GM12872 (cell line): ENCODE measurements at regions not wholly inside any gene's neighbourhood (a gene's known extent, or its start where the extent isn't known, plus 50 kb on each side); places are given as distances from the start of the nearest gene placed in this dataset.

Experiments used
- TF ChIP-seq, protein P1 (sequence below): IDR thresholded peaks from 3 replicates; pipeline ENCODE4 v1.5.1; 2011; ENCODE audit warnings: low read depth, mild to moderate bottlenecking, low read length, moderate library complexity; ENCODE audit not compliant: insufficient read depth

DNA sequence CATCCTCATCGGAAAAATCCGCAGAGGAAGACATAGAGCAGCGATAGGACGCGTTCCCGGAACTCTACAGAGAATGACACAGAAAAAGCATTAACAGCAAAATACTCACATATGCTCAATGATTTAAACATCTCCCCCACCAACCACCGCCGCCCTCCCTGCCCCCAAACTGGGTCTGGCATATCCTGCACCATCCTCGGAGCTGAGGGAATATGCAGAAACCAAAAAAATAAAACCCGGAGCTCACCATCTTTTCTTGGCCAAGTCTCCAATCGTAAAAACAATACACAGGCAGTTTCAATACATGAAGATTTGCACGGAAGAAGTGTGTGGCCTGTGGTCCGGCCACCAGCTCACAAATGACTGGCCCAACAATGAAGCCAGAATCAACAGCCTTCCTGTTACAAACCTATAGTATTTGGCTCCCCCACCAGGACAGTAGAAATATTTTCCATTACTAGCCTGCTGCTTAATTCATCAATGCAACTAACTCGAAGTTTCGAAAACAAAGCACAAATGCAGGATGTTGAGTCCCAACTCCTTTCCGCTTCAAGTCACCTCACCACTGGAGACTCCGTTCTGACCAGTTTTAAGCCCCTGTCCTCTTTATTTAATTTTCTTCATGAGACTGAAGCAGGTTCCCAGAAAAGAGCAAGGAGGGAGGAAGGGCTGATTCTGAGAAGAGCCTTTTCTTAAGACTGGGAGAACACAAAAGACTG lies 103.2 kb upstream of the BEND6 start:
- TF ChIP-seq, protein P1, sequence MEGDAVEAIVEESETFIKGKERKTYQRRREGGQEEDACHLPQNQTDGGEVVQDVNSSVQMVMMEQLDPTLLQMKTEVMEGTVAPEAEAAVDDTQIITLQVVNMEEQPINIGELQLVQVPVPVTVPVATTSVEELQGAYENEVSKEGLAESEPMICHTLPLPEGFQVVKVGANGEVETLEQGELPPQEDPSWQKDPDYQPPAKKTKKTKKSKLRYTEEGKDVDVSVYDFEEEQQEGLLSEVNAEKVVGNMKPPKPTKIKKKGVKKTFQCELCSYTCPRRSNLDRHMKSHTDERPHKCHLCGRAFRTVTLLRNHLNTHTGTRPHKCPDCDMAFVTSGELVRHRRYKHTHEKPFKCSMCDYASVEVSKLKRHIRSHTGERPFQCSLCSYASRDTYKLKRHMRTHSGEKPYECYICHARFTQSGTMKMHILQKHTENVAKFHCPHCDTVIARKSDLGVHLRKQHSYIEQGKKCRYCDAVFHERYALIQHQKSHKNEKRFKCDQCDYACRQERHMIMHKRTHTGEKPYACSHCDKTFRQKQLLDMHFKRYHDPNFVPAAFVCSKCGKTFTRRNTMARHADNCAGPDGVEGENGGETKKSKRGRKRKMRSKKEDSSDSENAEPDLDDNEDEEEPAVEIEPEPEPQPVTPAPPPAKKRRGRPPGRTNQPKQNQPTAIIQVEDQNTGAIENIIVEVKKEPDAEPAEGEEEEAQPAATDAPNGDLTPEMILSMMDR = peak; percentile 67

DNA sequence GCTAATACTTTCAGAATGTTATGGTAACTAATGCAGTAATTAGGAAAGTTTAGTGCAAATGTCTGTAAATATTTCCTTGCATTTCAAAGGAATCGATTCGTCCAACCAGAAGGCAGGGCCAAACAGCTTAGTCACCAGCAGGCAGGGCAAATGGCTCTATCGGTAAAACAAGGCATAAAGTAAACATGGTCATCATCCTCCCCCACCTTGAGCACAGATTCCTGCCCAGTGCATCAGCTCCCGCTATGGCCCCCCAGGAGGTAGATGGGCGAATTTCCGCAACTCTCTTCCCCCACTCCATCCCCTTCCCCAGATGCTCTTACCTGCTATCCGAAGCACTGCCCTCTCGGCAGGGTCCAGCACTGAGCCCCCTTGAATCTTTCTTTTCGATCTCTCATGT lies 103.8 kb upstream of the BEND6 start:
- TF ChIP-seq, protein P1 = no peak

DNA sequence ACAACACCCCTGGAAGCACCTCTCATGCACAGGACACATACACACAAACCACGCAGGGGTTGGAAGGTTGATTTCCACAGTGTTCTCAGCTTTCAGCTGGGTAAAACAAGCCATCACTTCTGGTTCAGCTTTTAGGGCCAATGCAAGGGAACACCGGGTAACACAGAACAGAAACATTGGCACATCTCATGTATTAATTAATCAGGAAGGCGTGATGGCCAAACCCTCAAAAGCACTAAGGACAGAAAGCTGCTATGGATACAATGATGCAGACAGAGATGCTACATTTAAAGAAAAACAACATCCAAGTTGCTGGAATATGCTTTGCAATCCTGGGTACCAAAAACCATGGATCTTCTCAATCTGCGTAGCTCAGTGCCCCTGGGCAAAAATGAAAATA lies 104.3 kb upstream of the BEND6 start:
- TF ChIP-seq, protein P1 = no peak

DNA sequence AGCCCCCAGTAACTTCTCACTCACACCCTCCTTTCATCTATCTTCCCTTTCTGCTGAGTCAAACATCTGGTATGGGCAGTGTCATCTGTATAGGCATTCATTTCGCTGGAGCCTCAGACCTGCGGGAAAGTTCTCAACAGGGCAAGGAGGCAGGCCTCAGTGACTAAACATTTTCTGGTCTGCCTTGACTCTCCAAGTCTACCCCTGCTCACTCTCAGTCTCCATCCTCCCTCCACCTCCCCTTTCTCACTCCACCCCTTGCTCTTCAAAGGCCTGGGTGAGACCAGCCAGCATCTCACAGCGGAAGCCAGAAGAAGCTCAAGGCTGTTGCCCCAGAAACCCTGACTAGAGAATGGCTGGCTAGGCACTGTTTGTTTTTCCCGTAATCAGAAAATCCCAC lies 105.0 kb upstream of the BEND6 start:
- TF ChIP-seq, protein P1 = no peak

DNA sequence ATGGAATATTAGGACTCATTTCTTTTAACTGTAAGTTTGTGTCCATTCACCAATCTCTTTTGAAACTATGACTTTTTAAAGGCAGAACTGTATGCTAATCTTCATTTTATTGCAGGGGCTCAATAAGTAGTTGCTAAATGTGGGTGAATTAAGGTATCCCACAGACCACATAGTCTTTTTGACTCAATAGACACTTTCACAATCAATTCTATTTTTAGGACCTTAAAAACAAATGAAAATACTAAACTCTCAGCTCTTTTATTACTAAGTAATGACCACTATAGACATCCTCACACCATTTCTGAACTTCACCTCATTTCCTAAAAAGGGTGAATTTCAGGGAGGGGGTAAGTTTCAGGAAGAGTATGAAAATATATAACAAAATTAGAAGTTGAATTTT lies 106.8 kb upstream of the BEND6 start:
- TF ChIP-seq, protein P1 = no peak

DNA sequence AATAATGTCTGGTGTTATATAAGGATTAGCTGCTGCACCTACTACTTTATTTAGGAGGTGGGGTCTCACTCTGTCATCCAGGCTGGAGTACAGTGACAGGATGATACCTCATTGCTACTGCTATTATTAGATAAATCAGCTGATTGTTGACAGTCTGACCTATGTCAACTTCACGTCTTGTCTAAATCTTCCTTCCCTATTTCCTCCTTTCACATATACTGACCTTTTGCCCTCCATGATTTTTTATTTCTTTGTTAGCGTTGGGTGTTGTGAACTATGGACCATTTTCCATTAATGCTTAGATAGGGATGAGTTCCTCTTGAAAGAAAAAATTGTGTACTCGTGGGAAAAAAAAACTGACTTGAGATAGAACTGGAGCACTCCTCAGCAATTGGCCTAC lies 109.9 kb upstream of the BEND6 start:
- TF ChIP-seq, protein P1 = no peak

DNA sequence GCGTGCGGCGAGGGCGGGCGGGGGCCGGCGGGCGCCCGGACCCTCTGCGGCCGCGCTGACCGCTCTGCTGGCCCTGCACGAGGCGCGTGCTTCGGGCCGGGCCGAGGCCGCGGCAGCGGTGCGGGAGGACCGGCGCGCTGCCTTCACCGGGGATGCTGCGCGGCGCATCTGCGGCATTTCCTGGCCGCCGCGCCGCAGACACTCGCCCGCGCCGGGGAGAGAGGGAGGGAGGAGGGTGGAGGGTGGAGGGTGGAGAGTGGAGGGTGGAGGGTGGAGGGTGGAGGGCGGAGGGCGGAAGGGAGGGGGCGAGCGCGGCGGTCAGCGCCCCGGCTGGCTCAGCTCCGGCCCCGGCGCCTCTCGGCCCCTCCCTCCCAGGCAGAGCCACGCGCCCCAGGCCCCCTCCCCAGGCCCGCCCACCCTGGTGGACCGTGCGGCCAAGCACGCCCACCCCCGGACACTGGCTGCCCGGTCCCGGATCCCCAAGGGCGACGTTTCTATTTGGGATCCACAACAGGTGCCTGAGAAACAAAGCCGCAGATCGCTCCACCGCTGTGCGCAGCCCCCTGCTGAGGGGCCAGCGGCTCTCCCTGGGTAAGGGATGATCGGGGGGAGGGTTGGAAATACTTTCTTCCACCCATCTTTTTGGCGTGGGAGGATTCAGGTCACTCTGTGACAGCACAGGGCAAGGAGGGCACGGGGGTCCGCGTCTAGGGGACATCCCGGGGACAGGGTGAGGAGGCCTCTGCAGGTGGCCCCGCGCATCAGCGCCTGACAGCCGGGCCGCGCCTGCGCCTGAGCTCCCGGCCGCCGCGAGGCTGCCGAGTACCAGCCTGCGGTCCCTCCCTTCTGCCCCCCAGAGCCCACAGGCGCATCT lies 111.2 kb upstream of the BEND6 start:
- TF ChIP-seq, protein P1 = peak; percentile 76
